Testis (tissue), 2 donors: ENCODE measurements at regions not wholly inside any gene's neighbourhood (a gene's known extent, or its start where the extent isn't known, plus 50 kb on each side); places are given as distances from the start of the nearest gene placed in this dataset.

ENCODE experiments used
- POLR2A ChIP-seq: fragments of 450-650 bp; IDR thresholded peaks from one replicate; pipeline ENCODE4 v1.6.1; 2017; ENCODE audit warnings: antibody characterized with exemption, mild to moderate bottlenecking, moderate library complexity
- TF ChIP-seq, protein P1 (sequence below), 3 experiments: fragments of 450-650 bp in 2 of 3; fragments of 200-600 bp in 1 of 3; sonication (generic) in 1 of 3; IDR thresholded peaks; one replicate each; pipeline ENCODE4 v1.5.1; 2016 to 2019; ENCODE audit warnings: antibody characterized with exemption in 3 of 3, mild to moderate bottlenecking in 2 of 3, moderate library complexity in 1 of 3

DNA sequence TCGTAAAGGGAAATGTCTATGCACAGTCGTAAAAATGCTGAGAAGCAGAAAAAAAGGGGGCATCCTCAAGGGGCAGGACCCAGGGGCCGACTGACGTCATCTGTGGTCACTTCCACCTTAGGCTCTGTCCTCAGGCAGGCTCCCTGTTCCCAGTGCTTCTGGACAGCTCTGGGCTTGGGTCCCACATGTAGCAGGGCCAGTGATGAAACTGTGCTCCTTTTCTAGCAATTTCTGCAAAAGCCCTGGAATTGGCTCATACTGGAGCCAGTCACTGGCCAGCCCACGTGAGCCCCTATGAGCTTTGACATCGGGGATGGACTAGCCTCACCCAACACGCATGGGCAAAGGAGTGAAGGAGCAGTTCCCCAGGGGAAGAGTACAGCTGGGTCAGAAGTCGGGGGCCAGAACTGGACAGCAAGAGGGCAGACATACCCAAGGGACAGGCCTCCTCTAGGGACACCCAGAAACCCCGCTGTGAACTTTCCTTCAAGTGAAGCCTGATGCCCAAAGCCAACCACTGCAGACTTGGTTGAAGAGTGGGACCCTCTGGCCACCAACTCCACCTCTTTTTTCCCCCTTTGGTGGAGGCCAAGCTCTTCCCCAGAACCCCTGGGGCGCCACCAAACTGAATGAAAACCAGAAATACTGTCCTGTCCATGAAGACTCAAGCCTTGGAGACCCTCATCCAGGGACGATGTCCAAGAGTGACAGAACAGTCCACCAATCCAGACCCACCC is 1349.0 kb downstream of the BRD1 start:
- no peak for TF ChIP-seq POLR2A
- TF ChIP-seq, protein P1, sequence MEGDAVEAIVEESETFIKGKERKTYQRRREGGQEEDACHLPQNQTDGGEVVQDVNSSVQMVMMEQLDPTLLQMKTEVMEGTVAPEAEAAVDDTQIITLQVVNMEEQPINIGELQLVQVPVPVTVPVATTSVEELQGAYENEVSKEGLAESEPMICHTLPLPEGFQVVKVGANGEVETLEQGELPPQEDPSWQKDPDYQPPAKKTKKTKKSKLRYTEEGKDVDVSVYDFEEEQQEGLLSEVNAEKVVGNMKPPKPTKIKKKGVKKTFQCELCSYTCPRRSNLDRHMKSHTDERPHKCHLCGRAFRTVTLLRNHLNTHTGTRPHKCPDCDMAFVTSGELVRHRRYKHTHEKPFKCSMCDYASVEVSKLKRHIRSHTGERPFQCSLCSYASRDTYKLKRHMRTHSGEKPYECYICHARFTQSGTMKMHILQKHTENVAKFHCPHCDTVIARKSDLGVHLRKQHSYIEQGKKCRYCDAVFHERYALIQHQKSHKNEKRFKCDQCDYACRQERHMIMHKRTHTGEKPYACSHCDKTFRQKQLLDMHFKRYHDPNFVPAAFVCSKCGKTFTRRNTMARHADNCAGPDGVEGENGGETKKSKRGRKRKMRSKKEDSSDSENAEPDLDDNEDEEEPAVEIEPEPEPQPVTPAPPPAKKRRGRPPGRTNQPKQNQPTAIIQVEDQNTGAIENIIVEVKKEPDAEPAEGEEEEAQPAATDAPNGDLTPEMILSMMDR (IDR thresholded peaks at IDR 0.05), result no peak
